ENCODE measurements at regions not wholly inside any gene's neighbourhood (a gene's known extent, or its start where the extent isn't known, plus 50 kb on each side); places are given as distances from the start of the nearest gene placed in this dataset.

DNA sequence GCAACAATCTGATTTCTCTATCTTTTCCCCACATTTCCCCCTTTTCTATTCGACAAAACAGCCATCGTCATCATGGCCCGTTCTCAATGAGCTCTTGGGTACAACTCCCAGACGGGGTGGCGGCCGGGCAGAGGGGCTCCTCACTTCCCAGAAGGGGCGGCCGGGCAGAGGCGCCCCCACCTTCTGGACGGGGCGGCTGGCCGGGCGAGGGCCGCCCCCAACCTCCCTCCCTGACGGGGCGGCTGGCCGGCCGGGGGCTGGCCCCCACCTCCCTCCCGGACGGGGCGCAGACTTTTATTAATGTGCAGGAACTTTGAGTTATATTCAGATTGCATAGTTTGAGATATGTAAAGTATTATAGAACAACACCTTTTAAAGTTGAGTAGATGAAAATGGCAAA lies 64.4 kb upstream of the HPGD start:
- ChIA-PET POLR2A (no interaction called here), CTCF (no interaction called here)
- Mint-ChIP-seq H3K4me3 (no peak overlapping the region), H3K9me3 (peaks cover 0 to 7% (median 2%) of the 10 kb centered on the region in 11 donors), H3K27ac (no peak overlapping the region), H3K36me3 (no peaks in the 10 kb centered on the region), H3K4me1 (peaks cover 0 to 8% (median 6%) of the 10 kb centered on the region in 7 donors), H3K27me3 (peaks cover 0 to 2% (median 0%) of the 10 kb centered on the region in 5 donors)
- Histone ChIP-seq H3K27me3 (ENCODE audit: control insufficient read depth in 2 of 2, insufficient read depth in 2 of 2, low read length in 2 of 2) (no peaks in the 10 kb centered on the region), H3K9me3 (ENCODE audit: control insufficient read depth in 2 of 3, low read length in 3 of 3) (no peaks in the 10 kb centered on the region), H3K36me3 (ENCODE audit: control insufficient read depth in 2 of 3, insufficient read depth in 3 of 3, low read length in 3 of 3) (no peaks in the 10 kb centered on the region), H3K27ac (ENCODE audit: low read depth, low read length) (no peak overlapping the region), H3K4me3 (ENCODE audit: low read length) (no peak overlapping the region), H3K4me1 (ENCODE audit: control insufficient read depth in 2 of 2, insufficient read depth in 2 of 2, low read length in 2 of 2) (no peaks in the 10 kb centered on the region)
- intact Hi-C loops (cut with micrococcal nuclease), result no loop called here
- ATAC-seq, result no peak
- DNase-seq, result no peak

DNA sequence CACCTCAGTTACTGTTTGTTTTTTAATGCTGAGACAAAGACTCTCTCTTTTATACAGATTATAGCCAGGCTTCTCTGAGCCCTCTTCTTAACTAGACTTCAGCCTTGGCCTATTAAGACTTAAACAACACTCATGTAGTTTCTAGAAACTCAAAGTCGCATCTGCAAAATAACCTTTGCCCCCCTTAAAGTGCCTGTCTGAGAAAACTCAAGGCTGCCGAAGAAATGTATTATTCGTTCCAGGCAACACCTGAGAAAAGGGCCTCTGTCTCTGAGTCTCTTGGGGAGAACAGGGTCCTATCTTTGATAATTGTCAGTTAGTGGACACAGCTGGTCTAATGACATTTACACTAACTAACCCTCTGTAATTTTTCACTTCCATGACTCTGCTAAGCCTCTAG lies 60.8 kb upstream of the HPGD start:
- peaks cover 0 to 11% (median 2%) of the 10 kb centered on the region in 11 donors for H3K9me3 Mint-ChIP-seq
- DNase-seq, result no peak
- no peaks in the 10 kb centered on the region for H3K4me1 ChIP-seq (ENCODE audit: control insufficient read depth in 2 of 2, insufficient read depth in 2 of 2, low read length in 2 of 2)
- no peak for ATAC-seq
- no peak overlapping the region for H3K4me3 Mint-ChIP-seq
- POLR2A ChIA-PET, result no interaction called here
- no peaks in the 10 kb centered on the region for H3K36me3 Mint-ChIP-seq
- no peak overlapping the region for H3K4me3 ChIP-seq (ENCODE audit: low read length)
- H3K36me3 ChIP-seq (ENCODE audit: control insufficient read depth in 2 of 3, insufficient read depth in 3 of 3, low read length in 3 of 3), result no peaks in the 10 kb centered on the region
- intact Hi-C loops (cut with micrococcal nuclease), result no loop called here
- H3K27ac ChIP-seq (ENCODE audit: low read depth, low read length), result no peak overlapping the region
- H3K27me3 ChIP-seq (ENCODE audit: control insufficient read depth in 2 of 2, insufficient read depth in 2 of 2, low read length in 2 of 2), result no peaks in the 10 kb centered on the region
- CTCF ChIA-PET, result no interaction called here
- peaks cover 0 to 2% (median 0%) of the 10 kb centered on the region in 7 donors for H3K4me1 Mint-ChIP-seq
- no peak overlapping the region for H3K27ac Mint-ChIP-seq
- no peaks in the 10 kb centered on the region for H3K9me3 ChIP-seq (ENCODE audit: control insufficient read depth in 2 of 3, low read length in 3 of 3)
- H3K27me3 Mint-ChIP-seq, result peaks cover 0 to 4% (median 0%) of the 10 kb centered on the region in 5 donors

DNA sequence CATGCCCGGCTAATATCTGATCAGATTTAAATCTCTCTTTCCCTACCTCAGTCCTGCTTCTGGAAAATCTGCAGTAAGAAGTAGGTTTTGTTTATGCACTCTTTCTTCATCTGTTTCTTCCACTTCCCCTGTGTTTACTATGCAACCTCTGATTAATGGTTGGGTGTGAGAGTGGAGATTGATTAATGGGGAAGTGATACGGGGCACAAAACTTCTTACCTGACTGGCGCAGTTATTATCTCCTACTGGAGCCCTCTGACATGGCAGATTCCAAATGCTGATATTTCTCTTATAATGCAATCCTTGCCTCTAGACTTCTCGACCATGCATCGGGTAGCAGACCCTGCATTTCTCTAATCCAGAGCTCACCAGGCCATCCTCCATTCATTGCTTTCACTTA lies 60.2 kb upstream of the HPGD start:
- Mint-ChIP-seq H3K9me3 (peaks cover 0 to 11% (median 0%) of the 10 kb centered on the region in 11 donors), H3K27ac (no peak overlapping the region), H3K4me3 (no peak overlapping the region), H3K36me3 (no peaks in the 10 kb centered on the region), H3K27me3 (peaks cover 0 to 2% (median 0%) of the 10 kb centered on the region in 5 donors), H3K4me1 (peaks cover 0 to 2% (median 0%) of the 10 kb centered on the region in 7 donors)
- intact Hi-C loops (cut with micrococcal nuclease), result no loop called here
- H3K4me3 ChIP-seq (ENCODE audit: low read length), result no peak overlapping the region
- no peaks in the 10 kb centered on the region for H3K36me3 ChIP-seq (ENCODE audit: control insufficient read depth in 2 of 3, insufficient read depth in 3 of 3, low read length in 3 of 3)
- CTCF ChIA-PET, result interaction anchor here (0.7 kb wide), 1 partner anchor 491 kb away, joined by 5 read pairs; no protein-coding TSS in a partner anchor
- H3K9me3 ChIP-seq (ENCODE audit: control insufficient read depth in 2 of 3, low read length in 3 of 3), result no peaks in the 10 kb centered on the region
- ATAC-seq (peak; percentile 63), DNase-seq (no peak)
- no peaks in the 10 kb centered on the region for H3K27me3 ChIP-seq (ENCODE audit: control insufficient read depth in 2 of 2, insufficient read depth in 2 of 2, low read length in 2 of 2)
- H3K4me1 ChIP-seq (ENCODE audit: control insufficient read depth in 2 of 2, insufficient read depth in 2 of 2, low read length in 2 of 2), result no peaks in the 10 kb centered on the region
- no peak overlapping the region for H3K27ac ChIP-seq (ENCODE audit: low read depth, low read length)
- POLR2A ChIA-PET, result no interaction called here

DNA sequence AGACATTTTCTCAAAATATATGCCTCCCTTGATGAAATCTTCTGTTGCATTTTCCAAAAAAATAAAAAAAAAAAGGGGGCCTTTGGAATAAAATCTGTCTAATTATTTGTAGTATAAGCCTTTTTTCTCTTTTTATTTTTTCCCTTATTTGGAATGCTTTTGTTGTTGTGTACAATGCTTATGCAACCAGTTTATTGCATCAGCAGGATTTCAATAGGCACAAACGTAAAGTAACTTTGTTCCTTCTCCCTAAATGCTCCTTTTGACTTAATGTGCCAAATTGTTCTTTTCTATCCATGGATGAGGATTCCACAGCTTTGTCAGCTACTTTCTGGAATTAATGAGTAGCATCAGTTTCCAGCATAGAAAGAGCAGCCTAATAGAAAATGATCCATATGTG lies 59.6 kb upstream of the HPGD start:
- Histone ChIP-seq H3K4me1 (ENCODE audit: control insufficient read depth in 2 of 2, insufficient read depth in 2 of 2, low read length in 2 of 2) (no peaks in the 10 kb centered on the region), H3K4me3 (ENCODE audit: low read length) (no peak overlapping the region), H3K36me3 (ENCODE audit: control insufficient read depth in 2 of 3, insufficient read depth in 3 of 3, low read length in 3 of 3) (no peaks in the 10 kb centered on the region), H3K27me3 (ENCODE audit: control insufficient read depth in 2 of 2, insufficient read depth in 2 of 2, low read length in 2 of 2) (no peaks in the 10 kb centered on the region), H3K9me3 (ENCODE audit: control insufficient read depth in 2 of 3, low read length in 3 of 3) (no peaks in the 10 kb centered on the region), H3K27ac (ENCODE audit: low read depth, low read length) (no peak overlapping the region)
- ATAC-seq (no peak), DNase-seq (no peak)
- intact Hi-C loops (cut with micrococcal nuclease), result no loop called here
- ChIA-PET CTCF (interaction anchor here (0.7 kb wide), 1 partner anchor 492 kb away, joined by 5 read pairs; no protein-coding TSS in a partner anchor), POLR2A (no interaction called here)
- H3K4me1 Mint-ChIP-seq, result peaks cover 0 to 2% (median 0%) of the 10 kb centered on the region in 7 donors
- no peak overlapping the region for H3K27ac Mint-ChIP-seq
- peaks cover 0 to 11% (median 0%) of the 10 kb centered on the region in 11 donors for H3K9me3 Mint-ChIP-seq
- H3K4me3 Mint-ChIP-seq, result no peak overlapping the region
- H3K36me3 Mint-ChIP-seq, result no peaks in the 10 kb centered on the region
- peaks cover 0 to 2% (median 0%) of the 10 kb centered on the region in 5 donors for H3K27me3 Mint-ChIP-seq

DNA sequence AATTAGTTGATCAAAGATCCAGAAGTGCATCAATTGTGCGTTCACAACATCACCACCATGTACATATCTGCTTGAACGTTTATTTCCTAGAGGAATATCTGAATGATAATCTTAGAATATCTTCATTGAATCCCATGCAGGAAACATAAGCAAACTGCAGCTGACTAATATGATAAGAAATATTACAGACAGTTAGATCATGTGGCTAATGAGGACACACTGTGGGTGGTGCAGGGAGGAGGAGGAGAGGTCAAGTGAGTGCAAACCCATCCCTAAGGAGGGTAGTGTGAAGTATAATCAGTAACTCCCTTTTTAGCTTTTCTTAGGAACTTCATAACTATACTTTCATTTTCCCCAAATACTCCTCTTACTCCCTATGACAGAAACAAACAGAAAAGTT lies 58.3 kb upstream of the HPGD start:
- no peak overlapping the region for H3K27ac Mint-ChIP-seq
- ATAC-seq (peak; percentile 36), DNase-seq (no peak)
- intact Hi-C loops (cut with micrococcal nuclease), result no loop called here
- CTCF ChIA-PET, result no interaction called here
- H3K36me3 Mint-ChIP-seq, result no peaks in the 10 kb centered on the region
- H3K4me1 Mint-ChIP-seq, result peaks cover 0 to 2% (median 0%) of the 10 kb centered on the region in 7 donors
- Histone ChIP-seq H3K27ac (ENCODE audit: low read depth, low read length) (no peak overlapping the region), H3K4me1 (ENCODE audit: control insufficient read depth in 2 of 2, insufficient read depth in 2 of 2, low read length in 2 of 2) (no peaks in the 10 kb centered on the region), H3K4me3 (ENCODE audit: low read length) (no peak overlapping the region), H3K36me3 (ENCODE audit: control insufficient read depth in 2 of 3, insufficient read depth in 3 of 3, low read length in 3 of 3) (no peaks in the 10 kb centered on the region), H3K27me3 (ENCODE audit: control insufficient read depth in 2 of 2, insufficient read depth in 2 of 2, low read length in 2 of 2) (no peaks in the 10 kb centered on the region), H3K9me3 (ENCODE audit: control insufficient read depth in 2 of 3, low read length in 3 of 3) (no peaks in the 10 kb centered on the region)
- POLR2A ChIA-PET, result no interaction called here
- H3K27me3 Mint-ChIP-seq, result peaks cover 0 to 2% (median 0%) of the 10 kb centered on the region in 5 donors
- H3K4me3 Mint-ChIP-seq, result no peak overlapping the region
- H3K9me3 Mint-ChIP-seq, result peaks cover 0 to 11% (median 0%) of the 10 kb centered on the region in 11 donors

DNA sequence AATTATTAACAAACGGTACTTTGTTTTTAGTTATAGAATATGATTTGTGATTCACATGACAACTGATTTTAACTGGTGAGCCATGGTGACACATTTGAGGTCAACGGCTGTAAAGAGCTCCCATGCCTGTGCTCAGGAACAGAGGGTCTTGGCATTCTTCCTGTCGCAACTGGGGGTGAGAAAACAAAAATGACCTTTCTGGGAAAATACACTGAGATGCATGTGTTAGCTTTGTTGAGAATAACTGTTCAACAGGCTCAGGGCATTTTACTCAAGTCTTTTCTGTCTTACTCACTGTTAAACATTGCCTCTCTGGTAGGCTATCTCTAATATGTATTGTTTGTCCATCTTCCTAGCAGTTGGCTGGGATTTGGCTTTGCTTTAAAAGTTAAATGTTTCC lies 57.1 kb upstream of the HPGD start:
- Histone ChIP-seq H3K36me3 (ENCODE audit: control insufficient read depth in 2 of 3, insufficient read depth in 3 of 3, low read length in 3 of 3) (no peaks in the 10 kb centered on the region), H3K4me3 (ENCODE audit: low read length) (no peak overlapping the region), H3K9me3 (ENCODE audit: control insufficient read depth in 2 of 3, low read length in 3 of 3) (no peaks in the 10 kb centered on the region), H3K27me3 (ENCODE audit: control insufficient read depth in 2 of 2, insufficient read depth in 2 of 2, low read length in 2 of 2) (no peaks in the 10 kb centered on the region), H3K4me1 (ENCODE audit: control insufficient read depth in 2 of 2, insufficient read depth in 2 of 2, low read length in 2 of 2) (no peaks in the 10 kb centered on the region), H3K27ac (ENCODE audit: low read depth, low read length) (no peak overlapping the region)
- ATAC-seq, result no peak
- Mint-ChIP-seq H3K27ac (no peak overlapping the region), H3K36me3 (no peaks in the 10 kb centered on the region), H3K27me3 (peaks cover 0 to 2% (median 0%) of the 10 kb centered on the region in 5 donors), H3K4me3 (no peak overlapping the region), H3K4me1 (peaks cover 0 to 2% (median 0%) of the 10 kb centered on the region in 7 donors), H3K9me3 (peaks cover 0 to 11% (median 0%) of the 10 kb centered on the region in 11 donors)
- intact Hi-C loops (cut with micrococcal nuclease), result no loop called here
- POLR2A ChIA-PET, result no interaction called here
- no peak for DNase-seq
- CTCF ChIA-PET, result no interaction called here

DNA sequence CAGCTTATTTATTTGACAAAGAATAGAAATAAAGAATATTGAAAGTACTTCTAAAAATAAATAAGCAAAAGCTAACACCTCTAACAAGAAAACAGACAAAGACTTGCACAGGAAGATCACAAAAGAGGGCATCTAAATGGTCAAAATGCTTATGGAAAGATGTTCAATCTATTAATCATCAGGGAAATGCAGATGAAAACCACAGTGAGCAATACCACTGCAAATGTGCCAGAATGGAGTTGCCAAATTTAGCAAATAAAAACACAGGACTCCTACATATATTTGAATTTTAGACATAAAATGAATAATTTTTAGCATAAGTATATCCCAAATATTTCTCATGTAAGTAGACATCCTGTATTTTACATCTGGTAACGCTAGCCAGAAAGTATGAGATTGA lies 56.1 kb upstream of the HPGD start:
- Mint-ChIP-seq H3K4me1 (peaks cover 0 to 1% (median 0%) of the 10 kb centered on the region in 7 donors), H3K4me3 (no peak overlapping the region), H3K9me3 (peaks cover 0 to 11% (median 0%) of the 10 kb centered on the region in 11 donors), H3K36me3 (no peaks in the 10 kb centered on the region), H3K27ac (no peak overlapping the region), H3K27me3 (peaks cover 0 to 2% (median 0%) of the 10 kb centered on the region in 5 donors)
- intact Hi-C loops (cut with micrococcal nuclease), result no loop called here
- Histone ChIP-seq H3K36me3 (ENCODE audit: control insufficient read depth in 2 of 3, insufficient read depth in 3 of 3, low read length in 3 of 3) (no peaks in the 10 kb centered on the region), H3K27ac (ENCODE audit: low read depth, low read length) (no peak overlapping the region), H3K27me3 (ENCODE audit: control insufficient read depth in 2 of 2, insufficient read depth in 2 of 2, low read length in 2 of 2) (no peaks in the 10 kb centered on the region), H3K4me1 (ENCODE audit: control insufficient read depth in 2 of 2, insufficient read depth in 2 of 2, low read length in 2 of 2) (no peaks in the 10 kb centered on the region), H3K4me3 (ENCODE audit: low read length) (no peak overlapping the region), H3K9me3 (ENCODE audit: control insufficient read depth in 2 of 3, low read length in 3 of 3) (no peaks in the 10 kb centered on the region)
- ChIA-PET POLR2A (no interaction called here), CTCF (no interaction called here)
- no peak for ATAC-seq
- DNase-seq, result no peak
